Globus pallidus (tissue), 1 donor: ENCODE measurements at regions not wholly inside any gene's neighbourhood (a gene's known extent, or its start where the extent isn't known, plus 50 kb on each side); places are given as distances from the start of the nearest gene placed in this dataset.
"Not testable (repeated sequence)": the region's sequence is repeated elsewhere in the genome, so short reads cannot be mapped to it uniquely, and the experiment has no call there.

Experiments
- DNase-seq: peaks from one replicate; pipeline ENCODE4 v3.0.0-alpha.2; 2015; ENCODE audit warnings: low spot score

DNA sequence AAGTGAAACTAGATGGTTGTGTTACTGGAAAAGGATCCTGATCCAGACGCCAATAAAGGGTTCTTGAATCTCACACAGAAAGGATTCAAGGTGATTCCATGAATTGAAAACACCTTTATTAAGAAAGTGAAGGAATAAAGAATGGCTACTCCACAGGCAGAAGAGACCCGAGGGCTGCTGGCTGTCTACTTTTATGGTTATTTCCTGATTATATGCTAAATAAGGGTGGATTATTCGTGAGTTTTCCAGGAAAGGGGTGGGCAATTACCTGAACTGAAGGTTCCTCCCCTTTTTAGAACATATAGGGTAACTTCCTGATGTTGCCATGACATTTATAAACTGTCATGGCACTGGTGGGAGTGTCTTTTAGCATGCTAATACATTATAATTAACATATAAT lies 50.9 kb upstream of the WARS2 start:
- DNase-seq: no peak

DNA sequence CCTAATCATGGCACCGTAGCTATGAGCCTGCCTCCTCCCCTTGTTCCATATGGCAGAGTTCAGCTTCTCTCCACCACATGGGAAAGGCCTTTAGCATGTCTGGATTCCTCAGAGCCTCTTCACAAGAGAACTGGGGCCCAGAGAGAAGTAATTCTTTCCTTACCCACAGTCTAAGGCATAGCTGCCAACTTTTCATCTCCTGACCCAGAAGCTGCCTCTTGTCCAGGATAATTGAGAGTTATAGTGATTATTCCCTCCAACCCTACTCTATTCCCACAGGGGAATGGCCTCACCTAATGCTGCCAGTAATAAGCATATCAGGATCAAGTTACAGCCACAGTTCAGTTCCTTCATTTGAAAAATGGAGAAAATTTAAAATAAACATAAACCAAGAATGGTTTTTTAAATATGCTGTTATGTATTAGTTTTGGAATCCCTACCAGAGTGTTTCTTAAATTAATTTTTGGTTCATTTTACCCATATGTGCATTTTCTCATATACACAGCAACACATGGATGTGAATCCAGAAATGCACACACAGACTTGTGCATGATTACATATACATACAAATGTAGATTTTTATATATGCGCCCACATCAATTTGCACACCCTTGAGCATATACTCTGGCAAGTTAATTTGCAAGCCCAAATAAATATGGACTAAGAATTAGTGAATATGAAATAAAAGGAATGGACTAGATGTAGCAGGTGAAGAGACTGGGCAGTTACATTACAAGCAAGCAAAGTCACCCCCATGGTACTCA lies 63.9 kb upstream of the WARS2 start:
- no peak for DNase-seq

DNA sequence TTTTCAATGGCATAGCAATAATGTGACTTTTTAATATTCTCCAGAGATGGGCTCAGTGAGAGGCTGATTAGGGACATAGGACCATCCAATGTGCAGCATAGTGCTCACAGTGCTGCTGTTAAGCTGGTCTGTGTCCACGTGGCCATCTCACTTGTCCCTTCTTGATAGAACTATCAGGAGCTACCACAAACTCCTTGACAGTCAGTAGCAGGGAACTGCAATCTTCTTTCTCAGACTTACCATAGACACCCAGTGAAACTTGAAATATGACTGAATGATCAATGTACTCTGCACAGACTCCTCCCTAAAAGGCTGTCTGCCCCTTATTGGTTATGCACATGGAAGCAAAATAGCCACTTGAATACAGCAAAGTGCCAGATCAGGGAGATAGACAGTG lies 64.5 kb upstream of the WARS2 start:
- no peak for DNase-seq

DNA sequence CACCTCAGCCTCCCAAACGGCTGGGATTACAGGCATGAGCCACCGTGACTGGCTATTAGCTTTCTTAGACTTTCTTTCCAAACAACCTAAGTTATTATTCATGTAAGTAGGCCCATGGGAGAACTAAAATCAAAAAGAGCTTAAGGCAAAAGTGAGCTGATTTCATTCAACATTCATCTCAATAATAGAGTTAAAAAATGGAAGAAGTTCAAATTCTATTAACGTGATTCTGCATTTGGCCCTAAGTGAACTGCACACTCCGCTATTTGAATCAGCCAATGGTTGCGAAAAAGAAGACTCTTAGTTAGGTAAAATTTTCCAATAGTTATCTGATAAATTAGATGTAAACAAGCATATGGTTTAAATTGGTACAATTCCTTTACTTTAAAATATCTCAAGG lies 68.6 kb upstream of the WARS2 start:
- no peak for DNase-seq

DNA sequence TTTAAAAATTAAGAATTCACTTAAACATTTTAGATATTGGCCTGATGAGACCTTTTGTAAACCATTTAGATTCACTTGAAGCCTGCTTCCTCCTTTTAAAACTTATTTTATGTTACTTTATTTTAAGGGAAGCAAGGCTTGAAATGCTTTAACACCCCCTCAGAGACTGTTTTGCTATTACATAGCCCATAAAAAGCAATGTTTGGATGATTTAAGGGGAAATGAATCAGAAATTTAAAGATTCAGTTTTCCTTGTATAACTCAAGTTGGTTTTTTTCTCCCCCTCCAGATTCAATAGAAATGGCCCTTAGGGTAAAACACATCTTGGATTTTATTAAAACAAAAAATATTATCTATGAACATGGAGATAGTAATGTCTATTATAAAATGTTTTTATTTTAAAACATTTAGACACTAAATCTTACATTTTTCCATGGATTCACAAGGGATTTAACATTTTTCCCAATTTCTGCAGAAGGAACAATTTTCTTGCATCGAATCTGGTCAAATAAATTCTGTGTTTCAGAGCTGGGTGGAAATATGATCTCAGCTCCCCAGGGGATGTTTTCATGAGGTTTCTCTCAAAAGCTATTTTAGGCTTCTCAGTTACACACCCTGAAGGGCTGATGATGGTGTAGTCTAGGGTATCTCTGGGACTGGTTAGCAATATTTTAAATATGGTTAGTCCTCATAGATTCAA lies 69.3 kb upstream of the WARS2 start:
- DNase-seq: no peak

DNA sequence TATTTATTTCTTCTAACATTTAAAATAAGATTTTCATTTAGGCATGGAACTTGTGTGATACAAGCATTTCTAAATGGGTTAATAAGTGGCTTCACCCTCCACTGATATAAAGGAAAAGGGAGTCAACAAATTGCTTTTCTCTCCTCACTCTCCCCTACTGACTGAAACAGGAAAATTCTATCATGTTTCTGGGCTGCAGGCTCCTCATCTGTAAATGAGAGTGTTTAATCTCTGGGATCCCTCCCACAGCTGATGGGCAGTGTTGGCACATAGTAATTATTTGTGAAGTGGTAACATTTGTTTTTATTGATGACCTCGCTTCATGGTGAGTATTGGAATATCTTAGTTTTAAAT lies 69.8 kb upstream of the WARS2 start:
- no peak for DNase-seq

DNA sequence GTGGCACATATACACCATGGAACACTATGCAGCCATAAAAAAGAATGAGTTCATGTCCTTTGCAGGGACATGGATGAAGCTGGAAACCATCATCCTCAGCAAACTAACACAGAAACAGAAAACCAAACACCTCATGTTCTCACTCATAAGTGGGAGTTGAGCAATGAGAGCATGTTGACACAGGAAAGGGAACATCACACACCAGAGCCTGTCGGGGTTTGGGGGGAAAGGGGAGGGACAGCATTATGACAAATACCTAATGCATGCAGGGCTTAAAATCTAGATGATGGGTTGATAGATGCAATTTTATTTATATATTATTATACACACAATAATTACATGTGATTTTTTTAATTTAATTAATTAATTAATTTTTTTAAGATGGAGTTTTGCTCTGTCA lies 72.8 kb upstream of the WARS2 start:
- not testable (repeated sequence) for DNase-seq

DNA sequence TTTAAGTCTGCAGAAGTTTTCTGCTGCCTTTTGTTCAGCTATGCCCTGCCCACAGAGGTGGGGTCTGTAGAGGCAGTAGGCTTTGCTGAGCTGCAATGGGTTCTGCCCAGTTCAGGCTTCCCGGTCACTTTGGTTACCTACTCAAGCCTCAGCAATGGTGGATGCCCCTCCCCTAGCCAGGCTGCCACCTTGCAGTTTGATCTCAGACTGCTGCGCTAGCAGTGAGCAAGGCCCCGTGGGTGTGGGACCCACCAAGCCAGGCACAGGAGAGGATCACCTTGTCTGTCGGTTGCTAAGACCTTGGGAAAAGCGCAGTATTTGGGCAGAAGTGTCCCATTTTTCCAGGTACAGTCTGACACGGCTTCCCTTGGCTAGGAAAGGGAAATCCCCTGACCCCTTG lies 74.5 kb upstream of the WARS2 start:
- not testable (repeated sequence) for DNase-seq

DNA sequence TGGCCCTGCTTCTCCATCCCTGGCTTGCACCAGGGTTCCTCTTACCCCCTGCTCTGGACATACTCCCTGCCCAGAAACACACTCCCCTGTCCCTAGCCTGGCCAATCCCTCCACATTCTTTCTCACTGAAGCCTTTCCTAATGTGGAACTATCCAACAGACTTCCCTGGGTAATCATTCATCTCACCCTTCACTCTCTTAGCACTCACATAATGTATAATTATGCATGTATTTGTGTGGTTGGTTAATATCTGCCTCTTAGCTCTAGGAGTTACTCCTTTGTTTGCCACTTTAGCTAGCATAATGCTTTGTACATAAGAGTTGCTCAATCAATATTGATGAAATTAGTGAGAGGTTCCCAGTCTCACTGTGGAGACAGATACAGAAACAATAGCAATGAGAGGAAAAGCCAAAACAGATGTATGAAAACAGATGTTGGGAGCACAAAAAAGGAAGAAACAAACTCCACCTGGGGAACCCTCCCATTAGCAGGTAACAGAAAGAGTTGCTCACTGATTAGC lies 76.9 kb upstream of the WARS2 start:
- DNase-seq: no peak

DNA sequence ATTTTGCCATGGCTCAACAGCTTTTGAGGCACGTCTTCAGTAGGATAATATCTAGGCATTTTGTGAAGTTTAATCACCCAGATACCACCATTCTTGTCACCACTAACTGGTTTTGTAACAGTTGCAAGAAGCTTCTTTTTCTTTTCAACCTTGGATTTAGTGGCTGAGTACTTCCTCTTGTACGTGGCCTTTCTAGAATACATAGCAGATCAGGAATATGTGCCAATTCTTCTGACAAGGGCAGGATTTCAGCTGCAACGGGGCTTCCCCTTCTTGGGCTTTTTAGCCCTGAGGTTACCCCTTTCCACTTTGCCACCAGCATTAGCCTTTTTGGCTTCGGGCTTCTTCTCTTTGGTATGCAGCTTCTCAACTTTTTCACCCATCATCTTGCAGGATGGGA lies 79.3 kb upstream of the WARS2 start:
- no peak for DNase-seq

DNA sequence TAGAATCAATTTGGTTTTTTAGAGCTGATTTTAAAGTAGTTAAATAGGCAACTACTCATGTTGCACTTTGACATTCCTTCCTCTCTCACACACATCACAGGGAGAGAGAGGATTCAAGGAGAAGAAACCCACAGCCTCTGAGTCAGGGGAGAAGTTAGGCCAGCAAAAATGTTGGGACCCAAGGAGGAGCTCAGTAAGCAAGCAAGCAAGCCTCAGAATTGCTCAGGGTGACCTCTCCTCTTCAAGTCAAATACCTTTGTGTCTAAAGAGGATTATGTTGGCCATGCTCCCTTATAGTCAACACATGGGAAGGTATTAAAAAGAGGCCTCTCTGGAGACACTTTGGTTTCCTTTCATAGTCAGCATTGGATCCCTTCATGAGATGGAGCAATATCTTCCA lies 80.5 kb upstream of the WARS2 start:
- no peak for DNase-seq

DNA sequence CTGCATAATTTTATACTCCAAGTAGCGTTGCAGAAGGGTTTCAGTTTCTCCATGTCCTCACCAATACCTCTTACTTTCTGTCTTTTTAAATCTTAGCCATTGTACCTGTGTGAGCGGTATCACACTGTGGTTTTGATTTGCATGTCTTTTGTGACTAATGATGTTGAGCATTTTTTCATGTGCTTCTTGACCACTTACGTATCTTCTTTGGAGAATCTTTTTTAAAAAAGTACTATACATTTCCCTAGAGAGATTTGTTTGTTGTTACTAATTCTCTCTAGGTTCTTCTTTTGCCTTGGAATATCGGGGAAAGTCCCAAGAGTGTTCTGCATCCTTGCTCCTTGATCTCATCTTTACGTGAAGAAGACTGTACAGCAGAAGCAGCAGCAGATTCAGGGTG lies 81.8 kb upstream of the WARS2 start:
- DNase-seq: no peak

DNA sequence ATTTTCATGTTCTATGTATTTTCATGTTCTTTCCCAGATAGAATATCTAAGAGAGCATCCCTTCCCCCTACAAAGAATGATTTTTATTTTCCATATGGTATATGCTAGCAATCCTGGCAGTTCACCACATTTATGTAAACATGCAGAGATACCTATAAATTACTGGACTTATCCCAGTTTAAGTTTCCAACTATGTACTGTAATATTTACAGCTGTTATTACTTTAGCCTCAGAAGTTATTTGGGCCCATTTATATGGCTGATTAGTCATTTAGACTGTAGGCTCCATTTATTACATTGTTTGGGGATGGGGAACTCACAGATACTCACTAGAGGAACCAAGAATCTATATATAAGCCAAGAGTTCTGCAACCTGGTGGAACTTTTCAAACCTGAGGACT lies 84.8 kb upstream of the WARS2 start:
- no peak for DNase-seq

DNA sequence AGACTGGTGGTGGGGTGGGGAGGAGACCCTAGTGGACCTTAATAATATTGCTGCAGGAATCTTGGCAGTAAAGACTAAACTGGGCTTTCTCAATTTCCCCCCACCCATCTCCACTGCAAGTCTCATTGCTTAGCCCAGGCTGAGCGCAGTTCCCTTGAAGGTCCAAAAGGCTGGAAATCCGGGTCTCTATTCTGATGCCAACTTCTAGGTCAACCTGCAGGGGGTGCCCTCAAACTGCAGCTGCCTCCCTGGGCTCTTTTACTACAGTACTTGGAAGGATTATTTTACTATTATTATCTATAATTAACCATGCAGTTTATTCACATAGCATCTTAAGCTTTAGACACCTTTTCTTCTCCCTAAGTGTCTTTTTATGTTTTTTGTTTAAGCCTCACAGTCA lies 85.4 kb upstream of the WARS2 start:
- DNase-seq: no peak

DNA sequence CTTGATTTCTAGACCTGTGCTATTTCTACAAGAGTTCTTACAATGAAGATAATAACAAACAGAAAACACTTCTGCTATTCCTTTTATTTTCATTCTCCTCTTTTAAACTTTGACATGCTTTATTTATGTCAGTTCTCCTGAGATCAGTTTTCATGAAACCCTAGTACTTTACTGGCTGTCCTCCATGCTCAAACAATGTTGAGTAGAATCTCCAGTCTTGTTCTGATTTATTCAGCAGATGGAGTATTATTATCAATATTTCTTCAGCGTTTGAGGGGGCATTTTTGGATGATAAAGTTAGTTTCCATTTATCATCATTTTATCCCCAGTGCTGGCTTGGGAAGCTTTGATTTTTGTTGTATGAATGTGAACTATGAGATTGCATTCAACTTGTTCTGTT lies 85.9 kb upstream of the WARS2 start:
- no peak for DNase-seq

DNA sequence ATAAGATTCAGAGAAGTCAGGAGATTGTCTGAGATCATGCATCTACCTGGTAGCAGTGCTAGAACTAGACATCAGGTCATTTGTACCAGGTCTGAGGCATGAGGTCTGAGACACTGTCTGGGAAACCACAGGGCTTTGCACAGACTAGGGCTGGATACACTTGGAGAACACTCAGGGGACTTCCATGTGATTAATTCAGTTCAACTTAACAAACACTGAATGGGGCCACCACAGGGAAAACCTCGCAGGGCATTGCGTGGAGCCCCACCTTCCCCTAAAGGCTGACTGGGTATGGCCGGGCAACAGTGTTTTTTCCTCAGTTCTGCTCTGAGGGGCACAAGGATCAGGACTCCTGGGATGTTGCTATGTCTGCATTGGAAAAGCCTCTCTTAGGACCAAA lies 86.5 kb upstream of the WARS2 start:
- DNase-seq: no peak

DNA sequence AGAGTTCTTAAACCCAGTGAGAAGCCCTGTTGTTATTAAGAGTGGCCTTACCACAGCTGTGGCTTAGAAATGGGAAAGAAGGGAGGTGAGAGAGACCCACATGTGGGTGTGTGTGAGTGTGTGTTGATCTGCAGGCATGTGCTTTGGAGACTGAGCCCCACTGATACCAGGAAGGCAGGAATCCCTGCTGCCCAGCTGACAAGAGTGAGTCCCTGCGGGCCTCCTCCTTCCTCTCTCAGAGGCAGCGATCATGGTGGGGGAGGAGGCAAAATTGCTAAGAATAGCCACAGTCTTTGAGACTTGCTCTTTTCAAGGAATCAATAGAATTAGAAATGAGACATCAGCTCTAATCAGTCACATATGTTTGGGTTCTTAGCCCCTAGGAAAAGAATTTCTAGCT lies 87.0 kb upstream of the WARS2 start:
- DNase-seq: no peak

DNA sequence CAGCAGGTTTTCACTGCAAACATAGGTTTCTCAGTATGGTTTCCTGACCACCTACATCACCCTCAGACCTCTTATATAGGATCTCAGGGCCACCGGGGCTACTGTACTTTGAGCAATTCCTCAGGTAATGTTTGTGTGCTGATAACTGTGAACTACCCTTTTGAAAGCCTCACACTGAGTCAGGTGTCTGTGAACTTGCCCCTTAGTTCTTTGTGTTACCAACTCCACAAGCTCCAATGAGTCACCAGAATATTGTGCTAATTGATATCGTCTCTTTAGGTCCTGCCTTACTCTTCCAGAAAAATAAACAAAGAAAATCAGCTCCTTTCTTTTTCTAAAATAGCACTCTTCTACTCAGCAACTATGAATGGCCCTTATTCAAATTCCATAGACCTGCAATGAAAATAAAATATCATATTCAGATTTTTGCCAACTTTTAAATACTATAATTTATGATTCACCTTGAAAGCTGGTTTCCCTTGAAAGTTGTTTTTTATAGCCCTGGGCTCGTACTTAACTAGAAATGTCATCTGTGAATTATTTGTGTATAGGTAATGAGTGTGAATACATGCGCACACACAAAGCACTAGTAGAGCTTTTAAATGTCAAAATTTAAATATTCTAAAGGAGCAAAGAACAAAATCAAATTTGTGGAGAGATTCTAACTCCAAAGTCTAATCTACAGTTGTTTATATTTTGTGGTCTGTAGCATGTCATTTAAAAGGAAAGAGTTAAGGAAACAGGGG lies 88.1 kb upstream of the WARS2 start:
- DNase-seq: no peak

DNA sequence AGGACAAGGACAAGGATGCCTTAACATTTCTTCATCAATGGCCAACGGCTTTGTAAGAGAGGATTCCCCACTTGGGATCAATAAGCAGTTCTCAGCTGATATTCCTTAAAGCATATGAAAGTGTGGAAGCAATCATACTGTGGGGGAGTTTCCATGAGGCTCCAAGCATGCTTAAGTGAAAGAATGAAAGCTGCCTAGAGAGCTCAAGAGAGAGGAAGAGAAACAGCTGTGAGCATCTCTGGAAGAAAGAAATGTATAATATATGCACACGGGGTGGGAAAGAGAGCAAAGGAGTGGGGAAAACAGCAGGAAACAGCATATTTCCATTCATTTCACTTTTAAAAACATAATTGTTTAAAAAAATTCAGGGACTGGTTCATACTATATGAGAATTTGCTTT lies 94.7 kb upstream of the WARS2 start:
- DNase-seq: no peak

DNA sequence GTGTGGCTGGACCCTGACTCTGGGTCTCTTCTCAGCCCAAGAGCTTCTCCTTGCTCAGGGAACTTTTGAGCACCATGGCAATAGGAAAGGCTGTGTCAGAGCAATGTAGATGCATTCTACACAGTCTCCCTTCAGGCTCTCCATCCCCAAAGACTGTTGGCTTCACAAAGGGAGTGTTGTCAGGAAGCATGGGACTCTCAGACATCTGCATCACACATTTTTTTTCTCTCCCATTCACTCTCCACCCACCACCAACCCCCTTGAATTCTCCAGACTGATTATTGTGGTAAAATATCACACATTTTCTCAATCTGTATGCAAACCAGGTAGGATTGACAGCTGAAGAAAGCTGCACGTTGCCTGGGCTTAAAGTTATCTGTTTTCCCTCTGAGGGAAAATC lies 105.4 kb upstream of the WARS2 start:
- DNase-seq: no peak

DNA sequence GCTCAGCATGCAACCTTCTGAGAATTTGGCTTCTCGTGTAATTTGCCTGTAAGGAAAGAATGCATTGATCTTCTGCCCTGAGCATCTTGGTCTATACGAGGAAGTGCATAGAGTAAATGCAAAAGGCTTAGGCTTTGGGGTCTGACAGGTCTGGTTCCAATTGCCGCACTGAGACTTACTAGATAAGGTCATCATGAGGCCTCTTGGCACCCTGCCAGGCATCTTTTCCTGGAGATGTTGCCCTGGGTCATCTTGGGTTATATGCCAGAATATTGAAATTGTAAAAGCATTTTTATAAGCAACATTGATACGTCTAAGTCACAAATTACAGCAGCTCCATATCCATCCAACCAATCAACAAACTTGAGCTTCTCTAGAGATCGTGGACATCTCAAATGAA lies 108.8 kb upstream of the WARS2 start:
- DNase-seq: no peak

DNA sequence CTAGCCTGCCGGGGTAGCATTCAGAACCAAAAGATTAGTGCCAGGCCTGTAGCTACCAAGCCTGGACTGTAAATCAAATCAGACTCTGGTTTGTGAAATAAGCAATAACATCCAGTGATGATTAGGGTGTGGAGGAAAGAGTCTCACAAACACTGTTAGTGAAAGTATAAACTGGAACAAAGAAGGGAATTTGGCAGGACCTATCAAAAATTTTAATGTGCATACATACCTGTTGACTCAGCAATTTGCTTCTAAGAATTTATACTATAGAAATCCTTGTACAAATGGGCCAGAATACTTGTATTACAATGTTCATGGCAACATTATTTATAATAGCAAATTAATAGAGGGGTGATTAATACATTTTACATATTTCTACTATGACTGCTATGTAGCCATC lies 109.8 kb upstream of the WARS2 start:
- no peak for DNase-seq

DNA sequence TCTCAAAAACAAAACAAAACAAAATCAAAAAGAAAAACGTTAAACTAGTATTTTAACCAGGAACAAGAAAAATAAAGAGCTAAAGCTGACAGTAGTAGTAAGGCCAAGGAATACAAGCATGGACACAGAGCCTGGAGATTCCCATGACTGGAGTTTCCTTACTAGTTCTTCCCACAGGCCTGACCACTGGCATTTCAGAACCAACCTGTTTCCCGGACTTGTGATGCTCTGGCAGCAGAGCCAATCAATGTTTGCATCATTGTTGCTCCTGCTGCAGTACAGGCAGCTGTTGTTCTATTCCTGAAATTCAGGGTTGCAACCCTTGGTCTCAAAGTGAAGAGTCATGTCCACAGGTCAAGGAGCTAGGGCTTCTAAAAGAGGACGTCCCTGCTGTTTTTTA lies 111.3 kb upstream of the WARS2 start:
- DNase-seq: no peak
